ENCODE measurements at regions not wholly inside any gene's neighbourhood (a gene's known extent, or its start where the extent isn't known, plus 50 kb on each side); places are given as distances from the start of the nearest gene placed in this dataset.
"Not testable (repeated sequence)": the region's sequence is repeated elsewhere in the genome, so short reads cannot be mapped to it uniquely, and the experiment has no call there.

- intact Hi-C loops (cut with micrococcal nuclease; ENCODE audit: unreplicated experiment): no loop called here
- Histone ChIP-seq H3K79me2 (ENCODE audit: low read depth) (no peaks in the 10 kb centered on the region), H4K20me1 (ENCODE audit: insufficient read depth) (no peaks in the 10 kb centered on the region), H3F3A (ENCODE audit: insufficient read depth, low read depth) (no peaks in the 10 kb centered on the region), H3K27me3 (ENCODE audit: insufficient read depth, low read depth) (peaks cover 66% of the 10 kb centered on the region), H2AFZ (no peak overlapping the region), H3K4me2 (no peak overlapping the region), H3K4me3 (no peak overlapping the region), H3K36me3 (ENCODE audit: low read depth) (no peaks in the 10 kb centered on the region), H3K9me2 (ENCODE audit: insufficient read depth) (no peaks in the 10 kb centered on the region), H3K27ac (no peak overlapping the region), H3K9me3 (ENCODE audit: insufficient read depth, low read depth) (no peaks in the 10 kb centered on the region), H3K4me1 (replicated peaks; ENCODE audit: insufficient read depth) (no peaks in the 10 kb centered on the region)
- TF ChIP-seq EZH2 (IDR thresholded peaks at IDR 0.05; ENCODE audit: low read depth) (no peak), CTCF (conservative IDR thresholded peaks at IDR 0.05) (no peak)
- BruUV-seq (replicated peaks): no TSS peak
- POLR2A ChIA-PET (ENCODE audit: unreplicated experiment): no interaction called here
- CTCF ChIA-PET: no interaction called here
- DNase-seq: no peak
Observed at GRCh38 chr2:4107179-4107578, 403.8 kb downstream of the DCDC2C start.

- Histone ChIP-seq H3K9me2 (ENCODE audit: insufficient read depth) (no peaks in the 10 kb centered on the region), H2AFZ (no peak overlapping the region), H4K20me1 (ENCODE audit: insufficient read depth) (no peaks in the 10 kb centered on the region), H3K9me3 (ENCODE audit: insufficient read depth, low read depth) (no peaks in the 10 kb centered on the region), H3K79me2 (ENCODE audit: low read depth) (no peaks in the 10 kb centered on the region), H3K4me2 (no peak overlapping the region), H3K27me3 (ENCODE audit: insufficient read depth, low read depth) (peaks cover 54% of the 10 kb centered on the region), H3K36me3 (ENCODE audit: low read depth) (no peaks in the 10 kb centered on the region), H3K4me3 (no peak overlapping the region), H3K27ac (no peak overlapping the region), H3K4me1 (replicated peaks; ENCODE audit: insufficient read depth) (no peaks in the 10 kb centered on the region), H3F3A (ENCODE audit: insufficient read depth, low read depth) (no peaks in the 10 kb centered on the region)
- no peak for TF ChIP-seq EZH2 (IDR thresholded peaks at IDR 0.05; ENCODE audit: low read depth)
- TF ChIP-seq CTCF (conservative IDR thresholded peaks at IDR 0.05): no peak
- intact Hi-C loops (cut with micrococcal nuclease; ENCODE audit: unreplicated experiment): no loop called here
- no peak for DNase-seq
- no TSS peak for BruUV-seq (replicated peaks)
- ChIA-PET CTCF (no interaction called here), POLR2A (ENCODE audit: unreplicated experiment) (no interaction called here)
Observed at GRCh38 chr2:4110273-4110672, 406.9 kb downstream of the DCDC2C start.

GRCh38 chr2:4115435-4115834 lies 412.1 kb downstream of the DCDC2C start:
- POLR2A ChIA-PET (ENCODE audit: unreplicated experiment): not testable (repeated sequence)

GRCh38 chr2:4122726-4123125 lies 419.4 kb downstream of the DCDC2C start:
- Histone ChIP-seq H3K4me3 (no peak overlapping the region), H3K4me2 (no peak overlapping the region), H3K9me3 (ENCODE audit: insufficient read depth, low read depth) (no peaks in the 10 kb centered on the region), H2AFZ (no peak overlapping the region), H3F3A (ENCODE audit: insufficient read depth, low read depth) (no peaks in the 10 kb centered on the region), H4K20me1 (ENCODE audit: insufficient read depth) (no peaks in the 10 kb centered on the region), H3K4me1 (replicated peaks; ENCODE audit: insufficient read depth) (no peaks in the 10 kb centered on the region), H3K27me3 (ENCODE audit: insufficient read depth, low read depth) (no peaks in the 10 kb centered on the region), H3K27ac (no peak overlapping the region), H3K9me2 (ENCODE audit: insufficient read depth) (no peaks in the 10 kb centered on the region), H3K79me2 (ENCODE audit: low read depth) (no peaks in the 10 kb centered on the region), H3K36me3 (ENCODE audit: low read depth) (no peaks in the 10 kb centered on the region)
- ChIA-PET CTCF (no interaction called here), POLR2A (ENCODE audit: unreplicated experiment) (no interaction called here)
- no TSS peak for BruUV-seq (replicated peaks)
- intact Hi-C loops (cut with micrococcal nuclease; ENCODE audit: unreplicated experiment): no loop called here
- TF ChIP-seq CTCF (conservative IDR thresholded peaks at IDR 0.05) (no peak), EZH2 (IDR thresholded peaks at IDR 0.05; ENCODE audit: low read depth) (no peak)
- DNase-seq: no peak

More at GRCh38 chr2:4115435-4115834, 412.1 kb downstream of the DCDC2C start:
- H3F3A ChIP-seq (ENCODE audit: insufficient read depth, low read depth); H3K4me1 ChIP-seq (replicated peaks; ENCODE audit: insufficient read depth); CTCF ChIA-PET; H3K9me3 ChIP-seq (ENCODE audit: insufficient read depth, low read depth); intact Hi-C loops (cut with micrococcal nuclease; ENCODE audit: unreplicated experiment); BruUV-seq (replicated peaks); H4K20me1 ChIP-seq (ENCODE audit: insufficient read depth); H3K36me3 ChIP-seq (ENCODE audit: low read depth); H3K9me2 ChIP-seq (ENCODE audit: insufficient read depth); H3K79me2 ChIP-seq (ENCODE audit: low read depth); H3K27ac ChIP-seq; DNase-seq; H2AFZ ChIP-seq; H3K4me3 ChIP-seq; H3K4me2 ChIP-seq: not testable (repeated sequence)
- peaks cover 16% of the 10 kb centered on the region; the same call in 1 of the 2 replicates for H3K27me3 ChIP-seq (ENCODE audit: insufficient read depth, low read depth)
